DMS53 treated with DMSO at 0.1 percent for 48 hours (cell line): ENCODE measurements at regions not wholly inside any gene's neighbourhood (a gene's known extent, or its start where the extent isn't known, plus 50 kb on each side); places are given as distances from the start of the nearest gene placed in this dataset.

Source experiments
- DNase-seq: peaks from one replicate; lab custom pipeline; 2025; ENCODE audit not compliant: unreplicated experiment; lab: John Stamatoyannopoulos, UW

- no peak for DNase-seq
Observed at GRCh38 chr1:188240772-188241406, 1412.1 kb downstream of the PLA2G4A start.

GRCh38 chr1:188241629-188242028 lies 1412.9 kb downstream of the PLA2G4A start:
- DNase-seq = no peak

DNA sequence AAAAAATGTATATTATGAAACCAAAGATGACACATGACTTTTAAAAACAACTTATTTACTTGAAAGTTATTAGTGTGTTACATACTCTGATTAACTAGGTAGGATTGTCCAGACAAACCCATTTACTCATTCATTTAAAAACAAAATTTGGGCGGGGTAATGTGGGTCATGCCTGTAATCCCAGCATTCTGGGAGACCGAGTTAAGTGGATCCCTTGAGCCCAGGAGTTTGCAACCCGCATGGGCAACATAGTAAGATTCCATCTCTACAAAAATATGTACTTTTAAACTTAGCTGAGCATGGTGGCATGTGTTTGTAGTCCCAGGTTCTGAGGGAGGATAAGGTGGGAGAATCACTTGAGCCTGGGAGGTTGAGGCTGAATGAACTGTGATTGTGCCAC lies 1414.7 kb downstream of the PLA2G4A start:
- no peak for DNase-seq

DNA sequence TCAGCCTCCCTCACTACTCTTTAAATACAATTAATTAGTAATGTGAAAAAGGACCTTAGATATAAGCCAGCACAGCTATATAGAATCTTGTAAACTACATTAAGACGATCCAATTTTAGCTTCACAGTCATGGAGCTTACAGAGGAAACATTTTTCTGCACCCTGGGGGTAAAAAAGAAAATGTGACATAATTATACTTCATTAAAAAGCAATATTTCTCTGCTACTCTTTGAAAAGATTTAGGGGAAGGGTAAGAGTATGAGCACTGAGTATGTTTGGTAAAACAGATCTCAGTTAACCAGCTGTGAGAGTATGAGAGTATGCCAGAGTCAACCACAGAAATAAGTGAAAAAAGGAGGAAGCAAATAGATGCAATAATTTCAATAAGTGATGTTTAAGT lies 1415.9 kb downstream of the PLA2G4A start:
- DNase-seq = no peak

- DNase-seq = no peak
Observed at GRCh38 chr1:188247255-188247654, 1418.5 kb downstream of the PLA2G4A start.

DNA sequence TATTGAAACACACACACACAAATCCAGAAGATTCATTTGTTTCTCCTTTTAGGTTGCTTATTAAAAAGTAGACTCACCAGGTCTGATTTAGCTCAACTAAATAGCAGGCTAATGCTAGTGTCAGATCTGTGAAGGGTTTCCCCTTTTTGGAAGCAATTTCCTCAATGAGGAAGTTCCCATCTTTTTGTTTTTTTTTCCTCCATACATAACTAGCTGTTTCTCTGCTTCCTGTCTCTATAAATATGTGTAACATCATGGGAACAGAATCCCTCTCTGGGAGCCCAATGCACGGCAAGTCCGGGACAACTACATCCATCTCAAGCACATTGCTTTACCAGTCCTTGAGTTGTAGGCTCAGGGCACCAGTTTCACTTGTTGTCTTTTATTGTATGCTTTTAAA lies 1421.1 kb downstream of the PLA2G4A start:
- DNase-seq = no peak

DNA sequence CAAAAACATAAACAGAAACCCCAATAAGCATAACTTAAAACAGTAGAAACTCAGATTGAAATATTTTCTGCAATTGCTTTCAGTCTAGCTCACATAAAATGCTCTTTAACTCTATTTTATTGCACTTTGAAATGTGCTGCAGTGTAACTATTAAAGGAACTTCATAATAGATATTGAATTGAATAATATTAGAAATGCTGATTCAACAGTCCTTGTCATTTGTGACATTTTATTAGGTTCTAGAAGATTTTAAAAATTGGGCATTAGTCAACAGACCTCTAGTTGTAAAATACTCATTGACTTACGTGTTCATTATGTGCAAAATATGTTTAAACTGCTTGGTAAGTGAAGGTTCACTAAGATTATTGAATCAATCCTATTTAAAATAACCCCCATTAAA lies 1422.3 kb downstream of the PLA2G4A start:
- no peak for DNase-seq

DNA sequence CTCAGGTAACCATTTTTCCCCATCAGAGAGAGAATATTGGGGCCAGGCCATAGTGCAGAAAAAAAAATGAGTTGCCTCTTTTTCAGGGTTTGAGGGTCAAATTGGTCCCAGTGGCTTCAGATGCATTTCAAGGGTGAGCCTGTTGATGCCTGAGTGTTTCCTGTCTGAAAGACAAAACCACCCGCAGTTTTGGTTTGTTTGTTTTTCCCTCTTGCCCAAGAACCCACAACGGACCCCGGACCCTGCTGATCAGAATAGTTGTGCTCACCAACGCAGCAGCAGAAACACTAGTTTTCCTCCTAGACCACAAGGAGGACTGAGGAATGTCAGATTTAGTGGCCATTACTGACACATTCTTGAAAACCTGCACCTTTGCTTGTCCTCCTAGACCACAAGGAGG lies 1433.1 kb downstream of the PLA2G4A start:
- DNase-seq = no peak

- no peak for DNase-seq
Observed at GRCh38 chr1:188269956-188270355, 1441.2 kb downstream of the PLA2G4A start.

DNA sequence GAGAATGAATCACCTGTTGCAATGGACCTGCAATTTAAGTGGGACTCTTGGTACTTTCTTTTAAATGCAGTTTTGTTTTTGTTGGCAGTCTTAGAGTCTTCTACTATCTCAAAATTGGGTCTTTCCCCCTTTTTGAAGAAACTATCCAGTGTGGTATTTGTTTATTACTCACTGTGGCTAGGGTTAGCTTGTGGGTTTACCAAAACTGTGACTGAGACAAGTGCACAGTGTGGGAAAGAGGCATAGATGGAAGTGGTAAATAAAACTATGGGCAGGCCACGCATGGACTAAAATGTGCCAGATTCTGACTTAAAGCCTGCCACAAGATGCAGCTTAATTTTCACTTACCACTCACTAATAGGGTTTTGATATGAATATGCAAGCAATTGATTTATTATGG lies 1441.7 kb downstream of the PLA2G4A start:
- no peak for DNase-seq

DNA sequence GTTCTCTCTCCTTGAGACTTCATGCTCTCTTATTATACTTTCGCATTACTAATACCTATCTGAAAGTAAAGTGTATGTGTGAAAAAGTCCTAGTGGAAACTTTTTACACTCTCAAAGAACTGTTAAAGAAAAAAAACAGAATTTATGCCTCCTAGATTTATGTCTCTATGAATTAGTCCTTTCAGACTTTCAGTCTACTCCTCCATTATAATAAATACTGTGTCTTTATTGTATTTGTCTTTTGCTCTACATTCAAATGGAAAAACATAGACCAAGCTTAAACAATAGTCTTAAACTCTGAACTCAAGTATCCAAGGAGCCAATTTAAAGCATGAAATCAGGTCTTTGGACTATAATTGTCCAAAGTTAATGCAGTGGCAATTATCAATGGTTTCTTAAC lies 1449.0 kb downstream of the PLA2G4A start:
- DNase-seq = no peak

DNA sequence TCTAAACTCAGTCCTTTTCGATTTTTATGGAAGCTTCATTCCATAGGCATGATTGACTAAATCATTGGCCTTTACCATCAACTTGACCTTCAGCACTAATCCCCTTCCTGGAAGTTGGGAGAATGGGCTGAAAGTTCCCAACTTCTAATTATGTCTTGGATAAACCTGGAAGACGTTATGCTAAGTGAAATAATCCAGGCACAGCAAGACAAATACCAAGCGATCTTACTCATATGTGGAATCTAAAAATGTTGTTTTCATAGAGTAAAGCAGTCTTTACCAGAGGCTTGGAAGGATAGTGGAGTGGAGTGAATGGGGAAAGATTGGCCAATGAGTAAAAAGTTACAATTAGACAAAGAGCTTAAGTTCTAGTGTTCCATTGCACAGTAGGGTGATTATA lies 1453.2 kb downstream of the PLA2G4A start:
- DNase-seq = no peak

DNA sequence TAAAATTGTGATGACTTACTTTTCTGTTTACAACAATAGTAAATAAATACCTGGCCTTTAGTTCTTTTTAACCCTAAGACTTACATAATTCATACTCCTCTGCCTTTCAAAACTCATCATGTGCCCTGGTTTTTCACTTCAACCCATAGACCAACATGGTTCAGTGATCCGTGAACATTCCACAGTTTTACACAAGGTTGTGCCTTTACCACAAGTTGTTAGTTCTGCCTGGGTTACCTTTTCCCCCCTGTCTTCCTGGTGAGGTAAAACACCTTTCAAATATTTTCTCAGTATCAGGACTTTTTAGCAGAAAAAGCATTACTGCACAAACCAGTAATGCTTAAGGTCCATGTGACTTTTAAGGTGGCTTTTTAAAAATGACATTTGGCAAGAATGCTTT lies 1466.4 kb downstream of the PLA2G4A start:
- no peak for DNase-seq

GRCh38 chr1:188302746-188303145 lies 1474.0 kb downstream of the PLA2G4A start:
- no peak for DNase-seq

DNA sequence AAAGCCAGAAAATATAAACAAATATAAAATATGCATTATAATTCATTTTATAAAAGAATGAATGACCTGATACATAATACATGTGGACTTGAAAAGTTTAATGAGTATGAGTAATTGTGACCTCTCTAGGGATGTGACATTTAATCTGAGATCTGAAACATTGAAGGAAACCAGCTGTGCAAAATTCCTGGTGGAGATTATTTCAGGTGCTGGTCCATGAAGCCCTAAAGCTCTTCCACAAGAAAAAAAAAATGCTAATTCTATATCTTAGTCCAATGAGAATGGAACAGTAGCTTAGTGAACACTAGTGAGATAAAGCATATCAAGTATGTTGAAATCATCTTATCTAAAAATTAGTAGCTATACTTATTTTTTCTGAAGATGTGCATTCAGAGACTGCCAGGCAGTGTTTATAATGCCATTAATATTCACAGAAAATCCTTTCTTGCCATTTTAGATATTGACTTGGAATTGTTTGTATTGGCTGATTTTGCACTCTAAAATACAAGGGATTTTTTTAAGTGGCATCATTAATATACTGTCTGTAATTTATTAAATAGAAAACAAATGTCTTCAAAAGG lies 1485.9 kb downstream of the PLA2G4A start:
- no peak for DNase-seq

GRCh38 chr1:188317894-188318293 lies 1489.1 kb downstream of the PLA2G4A start:
- no peak for DNase-seq

- DNase-seq = no peak
Observed at GRCh38 chr1:188325211-188325610, 1496.5 kb downstream of the PLA2G4A start.

DNA sequence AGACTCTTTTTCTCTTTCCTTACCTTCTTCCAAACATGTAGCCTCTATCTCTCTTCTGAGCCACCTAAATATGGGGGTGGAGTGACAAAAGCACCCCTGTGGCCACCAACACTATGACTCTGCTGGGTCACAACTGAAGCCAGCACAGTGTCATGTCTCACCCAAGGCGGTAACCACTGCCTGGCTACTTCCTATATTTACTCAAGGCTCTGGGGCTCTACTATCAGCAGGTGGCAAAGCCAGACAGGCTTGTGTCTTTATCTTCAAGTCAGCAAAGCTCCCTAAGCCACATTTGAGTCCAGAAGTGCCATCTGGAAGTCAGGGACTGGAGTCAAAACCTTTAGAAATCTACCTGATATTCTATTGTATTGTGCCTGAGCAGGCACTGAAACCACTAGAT lies 1515.2 kb downstream of the PLA2G4A start:
- peak; percentile 56 for DNase-seq

DNA sequence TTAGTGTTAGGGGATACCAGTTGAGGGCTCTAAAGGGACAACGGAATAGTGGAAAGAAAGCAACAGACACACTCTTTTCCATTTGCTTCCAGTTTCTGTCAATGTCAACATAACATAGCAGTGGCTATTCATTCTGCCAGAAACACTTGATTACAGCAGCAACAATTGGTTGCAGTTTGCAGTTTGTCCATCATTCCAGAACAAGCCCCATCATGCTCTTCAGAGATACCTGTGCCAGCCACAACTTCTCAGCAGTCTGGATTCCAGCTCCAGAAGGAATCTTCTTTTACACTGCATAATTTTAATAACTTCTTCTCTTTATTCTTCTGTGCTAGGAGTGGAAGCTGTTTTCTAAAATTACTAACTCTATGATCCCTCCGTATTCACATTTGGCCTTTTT lies 1521.4 kb downstream of the PLA2G4A start:
- DNase-seq = no peak

DNA sequence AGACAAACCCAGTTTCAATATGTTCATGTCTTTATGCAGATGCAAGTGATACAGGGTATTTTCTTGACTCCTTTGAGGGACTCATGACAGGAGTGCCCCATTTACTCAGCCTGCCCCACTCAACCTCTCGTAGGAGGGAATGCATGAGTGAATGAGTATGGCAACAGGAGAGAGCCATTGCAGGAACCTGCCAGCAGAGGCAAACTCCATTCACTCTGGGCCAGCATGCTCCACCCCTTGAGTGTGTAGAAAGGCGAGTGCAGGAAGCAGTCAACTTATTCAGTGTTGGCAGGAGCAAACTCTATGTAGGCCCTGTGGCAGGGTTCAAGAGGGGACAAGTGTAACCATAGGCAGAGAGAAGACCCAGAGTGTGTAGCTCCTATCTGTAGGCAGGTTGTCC lies 1526.3 kb downstream of the PLA2G4A start:
- no peak for DNase-seq

DNA sequence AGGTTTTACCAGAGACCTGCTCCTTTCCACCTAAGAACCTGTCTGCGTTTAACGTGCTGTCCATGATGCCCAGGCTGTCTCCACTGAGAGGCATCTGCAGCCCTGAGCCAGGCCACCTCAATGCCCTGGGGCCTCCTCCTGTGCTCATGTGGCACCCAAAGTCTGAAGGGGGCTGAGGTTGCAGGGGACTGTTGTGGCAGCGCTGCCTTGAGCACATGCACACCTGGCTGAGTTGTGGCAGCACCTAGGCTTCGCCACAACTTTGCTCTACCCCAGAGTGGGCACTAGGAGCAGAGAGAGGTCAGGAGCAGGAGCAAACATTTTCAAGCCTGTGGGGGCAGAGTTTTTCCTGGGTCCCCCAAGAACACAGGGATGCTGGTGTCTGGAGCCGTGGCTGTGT lies 1527.1 kb downstream of the PLA2G4A start:
- no peak for DNase-seq

- no peak for DNase-seq
Observed at GRCh38 chr1:188359315-188359714, 1530.6 kb downstream of the PLA2G4A start.

GRCh38 chr1:188363943-188364342 lies 1535.2 kb downstream of the PLA2G4A start:
- no peak for DNase-seq
